OCI-LY3 (cell line): ENCODE measurements at regions not wholly inside any gene's neighbourhood (a gene's known extent, or its start where the extent isn't known, plus 50 kb on each side); places are given as distances from the start of the nearest gene placed in this dataset.

Source experiments
- H2AFZ ChIP-seq: fragments of 200-600, 300-600 bp; shearing (Covaris generic); 2 replicates; pipeline ENCODE4 v1.6.0; 2014; ENCODE audit warnings: antibody characterized with exemption, low read depth, low read length
- H3K27ac ChIP-seq: fragments of 200-600, 300-600 bp; sonication (generic); 2 replicates; pipeline ENCODE4 v1.5.1; 2014; ENCODE audit warnings: mild to moderate bottlenecking, low read length, moderate library complexity, mixed read lengths
- H3K27me3 ChIP-seq: fragments of 200-600, 300-600 bp; sonication (generic); 2 replicates; pipeline ENCODE4 v1.6.1; 2014; ENCODE audit warnings: low read depth, low read length, mixed read lengths
- H3K36me3 ChIP-seq: fragments of 200-600, 300-600 bp; sonication (generic); replicated peaks from 2 replicates; pipeline ENCODE3; 2014; ENCODE audit warnings: low read depth, low read length, mixed read lengths
- H3K4me1 ChIP-seq: fragments of 300-600, 200-600 bp; sonication (generic); 2 replicates; pipeline ENCODE4 v1.6.1; 2014; ENCODE audit warnings: low read length, mixed read lengths
- H3K4me2 ChIP-seq: fragments of 200-600, 300-600 bp; sonication (generic); 2 replicates; pipeline ENCODE4 v1.6.1; 2014; ENCODE audit warnings: low read length, mixed read lengths
- H3K4me3 ChIP-seq: fragments of 300-600, 200-600 bp; sonication (generic); 2 replicates; pipeline ENCODE4 v1.5.1; 2014; ENCODE audit warnings: antibody characterized with exemption, mild to moderate bottlenecking, low read length, moderate library complexity
- H3K79me2 ChIP-seq: fragments of 300-600, 200-600 bp; shearing (Covaris generic); 2 replicates; pipeline ENCODE4 v1.6.1; 2014; ENCODE audit warnings: mild to moderate bottlenecking, low read length, mixed read lengths
- H3K9ac ChIP-seq: fragments of 300-600, 200-600 bp; shearing (Covaris generic); 2 replicates; pipeline ENCODE4 v1.6.0; 2014; ENCODE audit warnings: mild to moderate bottlenecking, low read length, moderate library complexity
- H3K9me3 ChIP-seq: fragments of 200-600, 300-600 bp; shearing (Covaris generic); 2 replicates; pipeline ENCODE4 v1.6.1; 2014; ENCODE audit warnings: low read length, mixed read lengths; ENCODE audit not compliant: insufficient read depth
- H4K20me1 ChIP-seq: fragments of 200-600, 300-600 bp; sonication (generic); 2 replicates; pipeline ENCODE4 v1.6.1; 2016; ENCODE audit warnings: low read length, mixed read lengths; ENCODE audit not compliant: insufficient read depth
- CTCF ChIP-seq: fragments of 200-600, 300-600 bp; sonication (generic); IDR thresholded peaks from 2 replicates; pipeline ENCODE4 v1.5.1; 2014; ENCODE audit warnings: antibody characterized with exemption, low read length, low read depth
- EZH2phosphoT487 ChIP-seq: fragments of 200-600 bp; shearing (Covaris generic); IDR thresholded peaks from 2 replicates; pipeline ENCODE4 v1.6.1; 2018; ENCODE audit warnings: antibody characterized with exemption, mixed run types, low read depth

- Histone ChIP-seq H3K4me1 (no peaks in the 10 kb centered on the region), H4K20me1 (no peaks in the 10 kb centered on the region), H3K79me2 (no peaks in the 10 kb centered on the region), H3K4me2 (no peak overlapping the region), H3K9ac (no peak overlapping the region), H3K36me3 (no peaks in the 10 kb centered on the region), H2AFZ (no peak overlapping the region), H3K27ac (no peak overlapping the region), H3K27me3 (no peaks in the 10 kb centered on the region), H3K9me3 (no peaks in the 10 kb centered on the region), H3K4me3 (no peak overlapping the region)
- TF ChIP-seq EZH2phosphoT487 (no peak), CTCF (no peak)
These were observed 58.2 kb upstream of the SLC45A1 start for GRCh38 chr1:8259498-8260290.

GRCh38 chr1:8257621-8258020, 60.3 kb upstream of the SLC45A1 start:
- no peak overlapping the region for H3K27ac ChIP-seq
- TF ChIP-seq EZH2phosphoT487 (no peak), CTCF (no peak)
- no peaks in the 10 kb centered on the region for H3K9me3 ChIP-seq
- no peak overlapping the region for H2AFZ ChIP-seq
- H4K20me1 ChIP-seq, result no peaks in the 10 kb centered on the region
- no peaks in the 10 kb centered on the region for H3K36me3 ChIP-seq
- H3K4me2 ChIP-seq, result no peak overlapping the region
- no peaks in the 10 kb centered on the region for H3K79me2 ChIP-seq
- H3K4me1 ChIP-seq, result no peaks in the 10 kb centered on the region
- H3K9ac ChIP-seq, result no peak overlapping the region
- H3K27me3 ChIP-seq, result no peaks in the 10 kb centered on the region
- no peak overlapping the region for H3K4me3 ChIP-seq

GRCh38 chr1:8256321-8256720, 61.6 kb upstream of the SLC45A1 start:
- Histone ChIP-seq H3K27ac (no peak overlapping the region), H3K4me2 (no peak overlapping the region), H3K9ac (no peak overlapping the region), H2AFZ (no peak overlapping the region), H3K36me3 (no peaks in the 10 kb centered on the region), H4K20me1 (no peaks in the 10 kb centered on the region), H3K79me2 (no peaks in the 10 kb centered on the region), H3K4me1 (no peaks in the 10 kb centered on the region), H3K9me3 (no peaks in the 10 kb centered on the region), H3K27me3 (no peaks in the 10 kb centered on the region), H3K4me3 (no peak overlapping the region)
- TF ChIP-seq EZH2phosphoT487 (no peak), CTCF (no peak)

GRCh38 chr1:8255712-8256111, 62.2 kb upstream of the SLC45A1 start:
- no peaks in the 10 kb centered on the region for H3K27me3 ChIP-seq
- H4K20me1 ChIP-seq, result no peaks in the 10 kb centered on the region
- H2AFZ ChIP-seq, result no peak overlapping the region
- H3K79me2 ChIP-seq, result no peaks in the 10 kb centered on the region
- no peaks in the 10 kb centered on the region for H3K9me3 ChIP-seq
- no peaks in the 10 kb centered on the region for H3K4me1 ChIP-seq
- no peak overlapping the region for H3K9ac ChIP-seq
- H3K4me2 ChIP-seq, result no peak overlapping the region
- TF ChIP-seq EZH2phosphoT487 (no peak), CTCF (no peak)
- no peak overlapping the region for H3K27ac ChIP-seq
- H3K36me3 ChIP-seq, result no peaks in the 10 kb centered on the region
- H3K4me3 ChIP-seq, result no peak overlapping the region
